HG03135 (cell line): ENCODE measurements at regions not wholly inside any gene's neighbourhood (a gene's known extent, or its start where the extent isn't known, plus 50 kb on each side); places are given as distances from the start of the nearest gene placed in this dataset.
"Not testable (repeated sequence)": the region's sequence is repeated elsewhere in the genome, so short reads cannot be mapped to it uniquely, and the experiment has no call there.

Source experiments
- ATAC-seq: cut with Tn5 transposase; IDR thresholded peaks from one replicate; pipeline ENCODE4 v1.9.1; 2021; ENCODE audit warnings: mild to moderate bottlenecking, moderate library complexity; ENCODE audit not compliant: unreplicated experiment

DNA sequence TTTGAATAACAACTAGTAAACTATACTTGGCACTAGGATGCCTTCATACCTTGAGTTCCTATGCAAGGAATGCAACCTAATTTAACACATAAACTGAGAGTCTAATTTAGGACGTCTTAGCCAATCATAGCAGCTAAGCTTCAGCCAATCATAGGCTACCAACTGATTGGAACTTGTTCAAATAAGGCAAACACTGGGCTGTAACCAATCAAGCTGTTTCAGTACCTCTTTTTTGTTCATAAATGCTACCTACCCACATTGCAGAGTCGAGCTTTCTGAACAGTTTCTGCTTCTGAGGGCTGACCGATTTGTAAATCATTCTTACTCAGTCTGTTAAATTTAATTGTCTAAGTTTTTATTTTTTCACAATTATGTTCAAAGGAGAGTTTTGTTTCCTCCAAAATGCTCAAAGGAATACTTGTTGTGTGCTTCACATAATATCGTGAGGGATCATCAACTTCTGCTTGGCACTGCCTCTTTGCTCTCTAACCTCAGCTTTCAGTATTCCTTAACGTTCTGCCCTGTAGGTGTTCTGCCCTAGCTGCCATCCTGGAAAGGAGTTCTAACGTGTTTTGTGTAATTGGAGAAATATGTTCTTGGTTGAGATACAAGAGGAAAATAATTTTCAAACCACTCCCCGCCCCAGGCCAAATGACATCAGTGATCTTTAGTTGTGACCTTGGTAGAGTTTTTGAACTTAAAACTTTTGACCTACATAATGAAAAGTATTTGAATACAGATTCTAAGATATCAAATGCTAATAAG is 380.4 kb upstream of the MIS18BP1 start:
- ATAC-seq: no peak

DNA sequence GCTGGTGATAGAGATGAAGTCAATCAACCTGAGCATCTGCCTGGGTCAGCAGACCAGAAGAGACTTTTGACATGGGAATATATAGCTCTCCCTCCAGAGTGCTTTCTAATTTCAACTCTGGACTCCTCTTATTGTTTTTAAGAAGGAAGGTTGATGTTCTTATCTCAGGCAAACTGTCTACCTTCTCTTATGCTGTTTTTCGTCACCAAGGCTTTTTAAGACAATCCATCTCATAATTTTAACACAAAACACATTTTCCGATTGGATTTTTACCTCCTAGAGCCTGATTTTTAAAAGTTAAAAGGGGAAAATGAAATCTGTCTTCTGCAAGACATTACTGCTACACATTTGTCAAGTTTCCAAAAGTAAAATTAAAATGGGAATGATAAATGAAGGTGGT is 368.7 kb upstream of the MIS18BP1 start:
- no peak for ATAC-seq

DNA sequence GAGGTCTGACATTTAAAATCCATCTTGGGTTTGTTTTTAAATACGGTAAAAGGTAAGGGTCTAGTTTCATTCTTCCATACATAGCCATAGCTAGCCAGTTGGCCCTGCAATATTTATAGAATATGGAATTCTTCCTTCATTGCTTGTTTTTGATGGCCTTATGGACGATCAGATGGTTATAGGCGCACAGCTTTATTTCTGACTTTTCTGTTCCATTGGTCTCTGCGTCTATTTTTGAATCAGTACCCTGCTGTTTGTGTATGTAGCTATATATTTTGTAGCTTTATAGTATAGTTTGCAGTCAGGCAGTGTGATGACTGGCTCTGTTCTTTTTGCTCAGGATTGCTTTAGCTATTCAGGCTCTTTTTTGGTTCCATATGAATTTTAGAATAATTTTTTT is 366.8 kb upstream of the MIS18BP1 start:
- ATAC-seq: no peak

DNA sequence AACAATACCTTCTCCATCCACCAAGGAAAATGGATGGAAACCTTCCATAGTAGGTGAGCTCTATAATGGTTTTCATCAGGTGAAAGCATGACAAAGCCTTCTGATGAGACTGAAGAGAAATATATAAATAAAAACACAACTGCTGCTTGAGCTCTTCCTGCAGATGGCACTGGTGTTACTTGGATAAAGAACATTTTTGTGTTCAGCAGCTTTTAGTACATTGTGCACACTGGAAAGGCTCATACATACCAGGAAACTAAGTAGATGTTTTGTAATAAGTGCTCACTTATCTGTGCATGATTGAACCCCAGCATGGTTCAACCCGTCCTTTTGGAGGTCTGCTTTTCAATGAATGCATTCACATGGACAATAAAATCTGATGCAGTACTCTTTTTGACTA is 357.3 kb upstream of the MIS18BP1 start:
- ATAC-seq: no peak

DNA sequence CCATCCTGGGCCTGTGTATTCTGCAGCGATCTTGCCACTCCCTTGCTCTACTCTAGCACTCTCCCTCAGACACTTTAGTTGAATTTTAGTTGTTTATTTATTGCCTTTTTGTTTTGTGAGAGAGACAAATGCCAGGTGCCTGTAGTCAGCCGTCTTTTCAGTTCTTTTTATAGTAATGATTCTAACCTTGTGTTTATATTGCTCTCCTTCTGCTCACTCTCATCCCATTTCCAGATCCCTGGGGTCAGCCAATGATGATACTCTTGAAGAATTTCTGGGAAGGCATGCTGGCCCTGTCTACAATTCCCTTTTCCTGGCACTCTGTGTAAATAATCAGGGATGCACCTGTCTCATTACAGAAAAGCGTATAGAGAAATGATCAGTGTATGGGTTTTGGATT is 334.1 kb upstream of the MIS18BP1 start:
- no peak for ATAC-seq

DNA sequence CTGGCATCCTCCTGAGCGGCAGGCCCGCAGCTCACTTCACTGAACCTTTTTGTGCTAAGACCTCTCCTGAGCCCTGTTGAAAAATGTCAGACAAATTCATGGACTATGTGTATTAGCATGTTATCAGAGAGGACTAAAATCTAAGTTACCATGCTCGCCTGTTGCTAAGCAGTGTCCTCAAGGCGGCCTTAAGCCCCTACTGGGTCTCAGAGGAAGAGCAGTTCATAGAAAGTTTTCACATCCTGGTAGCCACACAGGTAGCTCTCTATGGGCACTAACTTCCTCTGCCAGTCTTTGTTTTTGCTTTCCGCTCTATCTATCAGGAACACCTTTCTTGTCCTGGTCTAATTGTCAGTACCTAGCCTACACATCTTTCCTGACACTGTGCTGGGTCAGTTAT is 306.6 kb upstream of the MIS18BP1 start:
- no peak for ATAC-seq

DNA sequence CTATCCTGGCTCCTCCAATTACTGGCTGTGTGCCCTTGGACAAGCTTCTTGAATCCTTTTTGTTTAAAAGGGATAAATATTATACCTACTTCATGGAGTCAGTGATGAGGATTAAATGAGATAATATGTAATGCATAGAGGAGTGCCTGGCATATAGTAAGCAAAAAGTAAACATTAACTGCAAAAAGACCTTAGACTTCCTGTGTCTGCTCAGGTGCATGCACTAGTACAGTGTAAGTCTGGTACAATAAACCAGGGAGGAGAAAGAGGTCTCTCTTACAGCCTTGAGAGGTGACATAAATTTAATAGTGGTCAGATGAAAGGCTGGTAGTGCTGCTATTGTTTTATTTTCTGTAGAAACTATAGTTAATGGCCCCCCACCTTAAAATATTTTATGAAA is 305.2 kb upstream of the MIS18BP1 start:
- no peak for ATAC-seq

DNA sequence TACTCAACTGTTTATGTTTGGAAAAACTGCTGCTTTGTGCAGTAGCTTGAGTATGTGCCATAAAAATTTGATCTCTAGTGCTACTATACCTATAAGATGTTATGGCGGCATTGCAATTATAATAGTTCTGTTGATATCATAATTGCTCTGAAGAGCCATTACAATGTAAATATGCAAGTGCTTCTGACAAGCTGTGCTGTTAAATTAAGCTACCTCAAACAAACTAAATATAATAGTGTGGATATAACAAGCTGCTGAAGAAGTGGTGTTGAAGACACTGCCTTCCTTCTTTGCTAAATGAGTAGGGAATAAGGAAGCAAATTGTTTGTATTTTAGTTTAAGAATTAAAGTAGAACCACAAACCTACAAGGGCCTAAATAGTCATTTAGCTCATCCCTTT is 301.0 kb upstream of the MIS18BP1 start:
- ATAC-seq: no peak

DNA sequence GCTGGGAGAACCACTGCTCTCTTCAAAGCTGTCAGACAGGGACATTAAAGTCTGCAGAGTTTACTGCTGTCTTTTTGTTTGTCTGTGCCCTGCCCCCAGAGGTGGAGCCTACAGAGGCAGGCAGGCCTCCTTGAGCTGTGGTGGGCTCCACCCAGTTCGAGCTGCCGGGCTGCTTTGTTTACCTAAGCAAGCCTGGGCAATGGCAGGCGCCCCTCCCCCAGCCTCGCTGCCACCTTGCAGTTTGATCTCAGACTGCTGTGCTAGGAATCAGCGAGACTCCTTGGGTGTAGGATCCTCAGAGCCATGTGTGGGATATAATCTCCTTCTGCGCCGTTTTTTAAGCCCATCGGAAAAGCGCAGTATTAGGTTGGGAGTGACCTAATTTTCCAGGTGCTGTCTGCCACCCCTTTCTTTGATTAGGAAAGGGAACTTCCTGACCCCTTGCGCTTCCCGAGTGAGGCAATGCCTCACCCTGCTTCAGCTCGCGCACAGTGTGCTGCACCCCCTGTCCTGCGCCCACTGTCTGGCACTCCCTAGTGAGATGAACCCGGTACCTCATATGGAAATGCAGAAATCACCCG is 298.3 kb upstream of the MIS18BP1 start:
- ATAC-seq: not testable (repeated sequence)

DNA sequence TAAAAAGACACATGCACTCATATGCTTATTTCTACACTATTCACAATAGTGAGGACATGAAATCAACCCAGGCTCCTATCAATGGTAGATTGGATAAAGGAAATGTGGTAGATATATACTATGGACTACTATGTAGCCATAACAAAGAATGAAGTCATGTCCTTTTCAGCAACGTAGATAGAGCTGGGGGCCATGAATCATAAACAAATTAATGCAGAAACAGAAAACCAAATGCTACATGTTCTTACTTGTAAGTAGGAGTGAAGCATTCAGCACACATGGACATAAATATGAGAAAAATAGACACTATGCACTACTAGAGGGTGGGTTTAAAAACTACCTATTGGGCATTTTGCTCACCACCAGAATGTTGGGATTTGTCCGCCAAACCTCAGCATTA is 278.0 kb upstream of the MIS18BP1 start:
- ATAC-seq: no peak

DNA sequence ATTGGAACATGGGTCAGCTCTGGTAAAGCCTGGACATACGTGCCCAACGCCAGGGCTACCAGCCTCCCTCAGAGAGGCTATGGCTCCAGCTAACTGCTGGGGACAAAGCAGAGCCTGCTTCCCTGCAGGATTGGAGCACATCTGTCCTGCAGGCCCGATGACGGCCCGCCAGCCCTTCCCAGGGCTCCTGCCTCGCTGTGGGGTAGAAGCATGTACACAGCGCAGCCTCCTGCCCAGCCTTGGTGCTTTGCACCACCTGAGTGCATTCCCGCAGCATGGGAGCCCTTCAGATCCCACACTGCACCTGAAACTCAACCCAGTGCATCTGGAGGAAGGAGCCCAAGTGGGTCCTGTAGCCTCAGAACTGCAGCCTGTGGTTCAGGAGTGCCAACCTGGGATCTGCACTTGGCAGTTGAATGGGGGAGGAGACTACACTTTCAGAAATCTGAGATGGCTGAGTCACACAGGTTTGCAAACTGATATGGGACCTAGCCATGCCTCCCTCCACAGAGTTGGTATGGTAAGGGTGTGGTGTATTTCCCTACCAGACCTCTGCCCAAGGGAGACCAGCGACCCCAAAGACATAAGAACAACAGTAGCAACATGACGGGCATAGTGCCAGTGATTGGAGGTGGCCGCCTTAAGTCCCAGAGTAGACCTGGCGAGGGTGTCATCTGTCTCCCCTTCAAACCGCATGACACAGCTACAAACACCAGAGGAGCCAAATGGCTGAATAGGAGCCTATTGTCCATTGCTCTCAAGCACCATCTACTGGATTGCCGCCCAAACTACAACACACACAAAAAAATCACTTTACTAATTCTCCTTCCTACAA is 273.9 kb upstream of the MIS18BP1 start:
- no peak for ATAC-seq

DNA sequence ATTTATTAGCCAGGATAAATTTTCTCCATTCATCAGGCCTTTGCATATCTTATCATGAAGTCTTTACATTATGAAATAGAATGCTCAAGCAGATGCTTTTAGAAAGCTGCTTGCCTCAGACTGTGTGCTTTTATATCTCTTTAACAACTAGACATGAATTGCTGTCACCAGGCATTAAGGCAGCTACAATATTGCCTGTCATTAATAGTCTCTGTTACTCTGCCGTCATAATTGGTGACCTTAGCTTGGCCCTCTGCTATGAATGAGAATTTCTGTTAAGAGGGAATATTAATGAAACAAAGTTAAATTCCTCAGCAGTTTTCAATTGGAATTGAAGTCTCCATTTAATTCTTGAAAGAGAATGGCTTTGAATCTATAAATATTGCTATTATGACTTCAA is 266.8 kb upstream of the MIS18BP1 start:
- no peak for ATAC-seq

DNA sequence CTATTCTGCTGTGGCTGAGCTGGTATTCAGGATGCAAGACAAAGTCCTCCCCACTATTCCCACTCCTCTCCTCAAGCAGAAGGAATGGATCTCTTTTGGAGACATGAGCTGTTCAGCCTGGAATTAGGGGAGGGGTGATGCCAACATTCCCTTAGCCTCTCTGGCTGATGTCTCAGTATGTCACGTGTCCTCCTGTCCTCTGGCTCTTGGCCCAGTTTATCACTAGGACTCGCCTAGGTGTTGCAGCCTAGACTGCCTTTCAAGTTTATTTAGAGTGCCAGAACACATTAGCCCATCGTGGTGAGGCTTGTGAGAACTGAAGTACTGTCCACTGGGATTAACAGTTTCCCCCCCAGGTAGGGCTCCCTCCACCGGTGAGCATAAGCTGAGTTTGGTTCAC is 239.9 kb upstream of the MIS18BP1 start:
- no peak for ATAC-seq

DNA sequence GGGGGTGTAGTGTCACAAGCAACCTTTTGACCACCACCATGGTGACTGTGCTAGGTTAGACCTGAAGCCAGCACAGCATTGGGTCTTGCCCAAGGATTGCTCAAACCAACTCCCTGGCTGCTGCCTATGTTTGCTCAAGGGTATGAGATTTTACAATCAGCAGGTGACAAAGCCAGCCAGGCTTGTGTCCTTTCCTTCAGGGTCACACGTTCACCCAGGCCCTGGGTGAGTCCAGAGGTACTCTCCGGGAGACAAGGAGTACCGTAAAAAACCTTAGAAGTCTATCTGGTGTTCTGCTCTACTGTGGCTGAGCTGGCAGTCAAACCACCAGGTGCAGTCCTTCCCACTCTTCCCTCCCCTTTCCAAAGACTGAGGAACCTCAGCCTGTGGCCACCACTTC is 238.9 kb upstream of the MIS18BP1 start:
- ATAC-seq: no peak

DNA sequence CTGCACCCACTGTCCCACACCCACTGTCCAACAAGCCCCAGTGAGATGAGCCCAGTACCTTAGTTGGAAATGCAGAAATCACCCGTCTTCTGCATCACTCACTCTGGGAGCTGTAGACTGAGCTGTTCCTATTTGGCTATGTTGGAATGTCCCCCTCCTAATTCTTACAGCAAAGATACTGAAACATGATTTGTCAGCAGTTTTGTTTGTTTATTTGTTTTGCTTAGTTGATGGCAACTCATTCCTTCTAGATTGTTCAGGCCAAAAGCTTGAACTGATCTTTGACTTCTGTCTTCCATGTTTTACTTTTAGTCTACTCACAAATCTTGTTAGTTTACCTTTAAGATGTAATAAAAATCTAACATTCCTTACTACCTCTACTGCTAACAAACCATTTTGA is 233.6 kb upstream of the MIS18BP1 start:
- no peak for ATAC-seq

DNA sequence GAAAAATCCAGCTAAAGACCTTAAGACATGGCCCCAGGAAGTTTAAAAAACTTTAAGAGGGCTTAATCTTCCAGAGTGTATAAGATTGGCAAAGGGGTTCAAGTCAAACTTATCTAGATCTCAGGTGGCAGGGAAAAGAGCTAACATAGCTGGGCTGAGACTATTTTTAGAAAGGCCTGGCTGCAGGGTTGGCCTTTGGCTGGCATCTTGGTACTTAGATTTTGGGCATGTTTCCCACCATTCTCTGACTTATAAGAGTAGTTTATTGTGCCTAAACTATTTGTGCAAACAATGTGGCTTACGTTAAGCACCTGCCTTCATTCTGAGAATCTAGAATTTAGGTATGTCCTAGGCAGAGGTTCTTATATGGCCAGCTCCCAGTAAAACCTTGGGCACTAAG is 214.0 kb upstream of the MIS18BP1 start:
- no peak for ATAC-seq

DNA sequence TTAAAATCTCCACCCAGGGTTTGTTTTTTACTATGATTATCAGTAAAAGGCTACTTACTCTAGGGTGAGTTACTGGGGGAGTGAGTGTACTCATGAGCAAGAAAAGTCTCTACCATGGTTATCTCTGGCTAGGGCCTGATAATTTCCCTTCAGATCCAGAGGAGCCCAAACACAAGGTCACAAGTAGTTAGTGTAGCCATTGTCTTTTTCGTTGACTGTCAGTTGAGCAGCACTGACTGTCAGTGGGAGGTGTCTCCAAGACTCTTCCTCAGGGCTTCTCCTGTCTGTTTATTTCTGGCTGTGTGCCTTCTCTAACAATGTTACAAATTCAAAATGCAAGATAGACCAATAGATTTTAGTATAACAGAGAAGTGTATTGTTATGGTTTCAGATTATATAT is 181.2 kb upstream of the MIS18BP1 start:
- no peak for ATAC-seq

DNA sequence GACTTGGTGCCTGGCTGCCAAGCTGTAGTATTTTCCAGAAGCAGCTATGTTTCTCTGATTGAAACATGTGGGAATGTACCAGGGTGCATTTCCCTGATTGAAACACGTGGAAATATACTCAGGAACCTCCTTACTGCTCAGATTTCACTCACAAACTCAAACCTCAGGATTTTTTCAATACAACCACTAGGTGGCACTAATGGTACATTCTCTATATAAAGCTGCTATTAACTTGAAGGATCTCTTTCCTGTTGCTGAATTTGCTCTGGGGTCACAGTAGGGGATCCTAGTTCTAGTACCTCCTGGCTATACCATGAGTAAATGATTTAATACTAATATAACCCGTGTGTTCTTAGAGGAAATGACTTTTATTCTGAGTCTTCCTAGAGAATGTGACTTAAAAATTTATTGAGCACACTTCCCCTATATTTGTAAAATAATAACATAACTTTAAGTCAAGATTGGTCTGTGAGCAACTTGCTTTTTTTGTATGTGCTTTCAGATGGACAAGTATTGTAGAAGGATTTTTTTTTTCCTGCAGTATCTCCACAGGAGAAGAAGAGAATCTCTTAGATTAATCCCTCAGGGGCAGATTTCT is 173.8 kb upstream of the MIS18BP1 start:
- no peak for ATAC-seq

DNA sequence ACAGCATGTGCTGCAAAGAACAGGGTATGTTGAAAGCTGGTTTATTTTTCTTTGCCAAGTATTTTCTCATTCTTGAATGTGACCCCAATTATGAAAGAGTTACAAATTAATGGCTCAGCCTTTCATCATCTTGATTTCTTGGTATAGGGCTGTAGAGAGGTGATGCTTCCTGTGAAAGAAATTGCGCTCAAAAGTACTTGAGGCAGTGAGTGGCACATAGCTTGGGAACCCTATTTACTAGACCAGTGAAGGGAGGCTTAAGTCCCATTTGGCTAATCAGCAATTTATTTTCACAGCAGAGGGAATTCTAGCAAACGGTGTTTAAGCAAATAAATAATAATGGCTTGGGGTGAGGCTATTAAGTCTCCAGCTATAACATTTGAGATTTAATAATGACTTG is 153.9 kb upstream of the MIS18BP1 start:
- no peak for ATAC-seq

DNA sequence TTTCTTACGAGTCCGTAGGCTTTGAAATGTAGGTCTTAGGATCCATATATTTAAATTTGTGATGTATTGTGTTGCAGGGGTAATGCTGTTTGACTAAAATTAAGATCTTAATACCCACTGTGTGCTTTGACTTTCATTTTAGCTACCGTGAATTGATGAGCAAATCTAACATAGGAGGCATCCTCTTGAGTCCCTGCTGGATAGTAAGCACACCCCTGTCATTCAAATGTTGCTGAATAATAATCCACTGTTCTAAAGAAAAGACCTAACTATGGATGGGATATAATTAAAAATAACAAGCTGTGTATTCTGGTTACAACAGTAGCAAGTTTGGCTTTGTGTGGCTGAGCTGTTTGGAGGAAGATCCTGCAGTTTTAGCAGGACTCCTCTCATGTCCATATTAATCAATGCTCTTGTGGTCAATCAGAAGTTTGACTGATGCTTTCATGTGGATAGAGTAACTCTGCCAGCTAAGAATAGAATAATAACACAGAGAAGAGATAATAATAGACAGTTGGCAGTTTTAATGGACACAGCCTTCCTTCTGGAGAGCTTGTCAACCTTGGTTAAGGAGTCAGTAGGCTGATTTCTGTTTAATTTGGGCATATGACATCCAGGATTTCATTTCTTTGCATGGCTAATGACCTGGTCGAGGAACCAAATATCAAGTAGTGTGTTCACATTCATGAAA is 148.1 kb upstream of the MIS18BP1 start:
- no peak for ATAC-seq

DNA sequence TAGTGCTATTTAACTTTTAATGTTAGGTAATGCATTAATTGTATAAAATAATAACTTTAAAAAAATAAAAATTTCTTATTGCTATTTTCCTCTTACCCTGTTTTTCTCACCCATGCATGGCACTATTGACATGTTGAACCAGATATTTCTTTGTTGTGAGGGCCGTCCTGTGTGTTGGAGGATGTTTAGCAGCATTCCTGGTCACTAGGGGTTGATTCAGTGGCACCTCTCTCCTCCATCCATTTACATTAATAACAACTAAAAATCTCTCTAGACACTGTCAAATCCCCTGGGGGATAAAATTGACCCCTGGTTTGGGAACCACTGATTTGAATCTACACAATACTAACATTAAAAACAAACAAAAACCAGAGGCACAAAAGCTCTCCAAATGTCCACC is 147.5 kb upstream of the MIS18BP1 start:
- no peak for ATAC-seq
